GDM1 (cell line): ENCODE measurements at regions not wholly inside any gene's neighbourhood (a gene's known extent, or its start where the extent isn't known, plus 50 kb on each side); places are given as distances from the start of the nearest gene placed in this dataset.
"Not testable (repeated sequence)": the region's sequence is repeated elsewhere in the genome, so short reads cannot be mapped to it uniquely, and the experiment has no call there.

ENCODE experiments used
- DNase-seq: peaks from one replicate; lab custom pipeline; 2025; lab: John Stamatoyannopoulos, UW

- DNase-seq, result no peak
These were observed 1640.9 kb upstream of the C9orf72 start for GRCh38 chr9:29214154-29214689.

GRCh38 chr9:29214690-29215253, 1641.5 kb upstream of the C9orf72 start:
- DNase-seq, result no peak

GRCh38 chr9:29217966-29218365, 1644.7 kb upstream of the C9orf72 start:
- DNase-seq, result no peak

- DNase-seq, result no peak
These were observed 1647.4 kb upstream of the C9orf72 start for GRCh38 chr9:29220596-29221251.

GRCh38 chr9:29228558-29228957, 1655.3 kb upstream of the C9orf72 start:
- DNase-seq, result no peak

GRCh38 chr9:29230931-29231330, 1657.7 kb upstream of the C9orf72 start:
- DNase-seq, result no peak

- DNase-seq, result no peak
These were observed 1659.9 kb upstream of the C9orf72 start for GRCh38 chr9:29233193-29233592.

GRCh38 chr9:29241320-29241719, 1668.0 kb upstream of the C9orf72 start:
- no peak for DNase-seq

GRCh38 chr9:29245351-29245750, 1672.1 kb upstream of the C9orf72 start:
- no peak for DNase-seq

GRCh38 chr9:29270400-29270799, 1697.1 kb upstream of the C9orf72 start:
- not testable (repeated sequence) for DNase-seq

GRCh38 chr9:29282121-29282520, 1708.8 kb upstream of the C9orf72 start:
- DNase-seq, result no peak

GRCh38 chr9:29285818-29286217, 1712.5 kb upstream of the C9orf72 start:
- DNase-seq, result no peak

- no peak for DNase-seq
These were observed 1716.1 kb upstream of the C9orf72 start for GRCh38 chr9:29289365-29289764.

- DNase-seq, result no peak
These were observed 1717.2 kb upstream of the C9orf72 start for GRCh38 chr9:29290516-29290915.

- no peak for DNase-seq
These were observed 1724.3 kb upstream of the C9orf72 start for GRCh38 chr9:29297592-29297991.

- DNase-seq, result no peak
These were observed 1737.9 kb upstream of the C9orf72 start for GRCh38 chr9:29311221-29311620.

- DNase-seq, result no peak
These were observed 1739.0 kb upstream of the C9orf72 start for GRCh38 chr9:29312327-29312726.

- no peak for DNase-seq
These were observed 1746.6 kb upstream of the C9orf72 start for GRCh38 chr9:29319736-29320513.

GRCh38 chr9:29322240-29322639, 1749.0 kb upstream of the C9orf72 start:
- DNase-seq, result no peak

- no peak for DNase-seq
These were observed 1752.6 kb upstream of the C9orf72 start for GRCh38 chr9:29325894-29326293.

GRCh38 chr9:29332789-29333188, 1759.5 kb upstream of the C9orf72 start:
- no peak for DNase-seq

GRCh38 chr9:29336281-29336680, 1763.0 kb upstream of the C9orf72 start:
- no peak for DNase-seq

GRCh38 chr9:29339387-29339786, 1766.1 kb upstream of the C9orf72 start:
- DNase-seq, result no peak
